ENCODE measurements at regions not wholly inside any gene's neighbourhood (a gene's known extent, or its start where the extent isn't known, plus 50 kb on each side); places are given as distances from the start of the nearest gene placed in this dataset.

DNA sequence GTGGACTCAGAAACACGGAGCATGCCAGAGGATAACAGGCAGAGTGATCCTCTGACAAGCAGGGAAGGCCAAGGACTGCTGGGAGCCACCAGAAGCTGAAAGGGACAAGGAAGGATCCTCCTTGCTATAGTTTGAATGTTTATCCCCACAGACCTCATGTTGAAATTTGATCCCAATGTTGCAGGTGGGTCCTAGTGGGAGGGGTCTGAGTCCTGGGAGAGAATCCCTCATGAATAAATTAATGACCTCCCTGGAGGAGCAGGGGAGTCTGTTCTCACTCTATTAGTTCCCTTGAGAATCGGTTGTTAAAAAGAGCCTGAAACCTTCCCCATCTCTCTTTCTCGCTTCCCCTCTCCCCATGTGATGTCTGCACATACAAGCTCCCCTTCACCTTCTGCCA, 124.4 kb downstream of the FBXO15 start:
- peak in 1 of 4 donors; percentile 19 for DNase-seq (ENCODE audit: low read depth in 4 of 4, low spot score in 3 of 4)

DNA sequence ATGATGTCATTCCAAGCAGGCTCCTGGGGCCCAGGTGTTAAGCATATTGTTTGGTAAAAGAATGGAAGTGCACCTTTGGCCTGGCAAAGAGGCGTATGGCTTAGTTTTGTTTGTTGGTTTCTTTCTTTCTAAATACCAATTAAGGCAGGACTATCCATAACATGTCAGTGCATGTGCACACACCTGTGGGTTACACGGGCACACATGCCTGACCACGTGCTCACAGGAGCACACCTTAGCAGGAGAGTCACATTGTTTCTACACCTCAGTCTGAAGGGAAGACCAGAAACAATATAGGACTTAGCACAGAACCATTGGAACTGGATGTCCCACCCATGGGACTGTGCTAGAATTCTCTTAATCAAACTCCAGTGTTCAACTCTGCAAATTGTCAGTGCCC, 127.8 kb downstream of the FBXO15 start:
- DNase-seq (ENCODE audit: low read depth in 4 of 4, low spot score in 3 of 4), result no peak

DNA sequence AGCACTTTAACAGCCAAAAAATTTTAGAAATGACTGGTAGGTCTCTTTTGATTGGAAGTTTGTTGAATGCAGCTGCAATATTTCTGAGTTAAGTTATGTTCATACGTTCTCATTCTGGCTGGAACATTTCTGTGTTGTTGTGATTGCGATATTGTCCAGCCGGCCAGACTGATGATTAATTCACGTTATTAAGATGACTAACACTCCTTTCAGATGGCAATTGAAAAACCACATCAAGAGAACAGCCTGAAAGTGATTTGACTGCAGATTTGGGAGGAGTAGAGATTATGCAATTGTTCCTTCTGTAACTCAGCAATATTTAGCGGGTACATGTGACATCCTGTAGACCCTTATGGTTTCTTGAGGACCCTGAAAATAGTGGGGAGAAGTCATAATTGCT, 133.7 kb downstream of the FBXO15 start:
- peak in 2 of 4 donors; percentile 10 to 19 for DNase-seq (ENCODE audit: low read depth in 4 of 4, low spot score in 3 of 4)

DNA sequence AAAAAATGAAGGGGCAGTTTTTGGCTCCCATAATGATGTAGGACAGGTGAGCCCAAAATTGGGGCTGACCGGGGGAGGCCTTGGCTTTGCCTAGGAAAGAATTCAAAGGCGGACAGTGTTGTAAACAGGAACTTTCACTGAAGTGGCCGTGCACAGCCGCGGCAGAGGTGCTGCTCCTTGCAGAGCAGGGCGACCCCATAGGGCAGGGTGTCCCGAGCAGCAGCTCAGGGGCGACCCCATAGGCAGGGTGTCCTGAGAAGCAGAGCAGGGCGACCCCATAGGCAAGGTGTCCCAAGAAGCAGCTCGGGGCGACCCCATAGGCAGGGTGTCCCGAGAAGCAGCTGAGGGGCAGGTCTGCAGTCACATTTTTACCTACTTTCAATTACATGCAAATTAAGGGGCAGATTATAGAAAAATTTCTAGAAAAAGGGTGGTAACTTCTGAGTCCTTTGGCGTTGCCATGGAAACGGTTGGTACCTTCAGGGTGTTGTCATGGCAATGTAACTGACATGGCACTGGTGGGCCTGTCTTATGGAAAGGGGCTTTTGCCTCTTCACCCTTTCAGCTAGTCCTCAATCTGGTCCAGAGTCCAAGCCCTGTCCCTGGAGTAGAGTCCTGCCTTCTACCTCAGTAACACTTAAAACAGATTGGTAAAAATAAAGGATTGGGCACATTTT, 134.5 kb downstream of the FBXO15 start:
- no peak for DNase-seq (ENCODE audit: low read depth in 4 of 4, low spot score in 3 of 4)

DNA sequence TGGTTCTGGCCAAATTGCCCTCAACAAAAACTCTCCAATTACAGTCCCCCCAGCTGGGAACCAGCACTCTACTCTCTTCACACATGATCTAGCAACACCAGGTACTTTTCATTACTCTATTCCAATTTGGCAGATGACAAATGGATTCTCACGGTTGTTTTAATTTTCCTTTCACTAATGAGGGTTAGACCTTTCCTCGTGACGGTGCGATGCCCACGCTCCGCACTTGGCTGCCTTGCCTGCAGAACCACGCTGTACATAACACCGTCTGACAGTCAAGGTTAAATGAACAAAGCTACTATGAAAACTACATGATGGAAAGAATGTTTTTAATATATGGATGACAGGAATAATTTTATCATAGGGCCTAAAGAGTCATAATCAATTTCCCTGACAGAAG, 141.5 kb downstream of the FBXO15 start:
- no peak for DNase-seq (ENCODE audit: low read depth in 4 of 4, low spot score in 3 of 4)

DNA sequence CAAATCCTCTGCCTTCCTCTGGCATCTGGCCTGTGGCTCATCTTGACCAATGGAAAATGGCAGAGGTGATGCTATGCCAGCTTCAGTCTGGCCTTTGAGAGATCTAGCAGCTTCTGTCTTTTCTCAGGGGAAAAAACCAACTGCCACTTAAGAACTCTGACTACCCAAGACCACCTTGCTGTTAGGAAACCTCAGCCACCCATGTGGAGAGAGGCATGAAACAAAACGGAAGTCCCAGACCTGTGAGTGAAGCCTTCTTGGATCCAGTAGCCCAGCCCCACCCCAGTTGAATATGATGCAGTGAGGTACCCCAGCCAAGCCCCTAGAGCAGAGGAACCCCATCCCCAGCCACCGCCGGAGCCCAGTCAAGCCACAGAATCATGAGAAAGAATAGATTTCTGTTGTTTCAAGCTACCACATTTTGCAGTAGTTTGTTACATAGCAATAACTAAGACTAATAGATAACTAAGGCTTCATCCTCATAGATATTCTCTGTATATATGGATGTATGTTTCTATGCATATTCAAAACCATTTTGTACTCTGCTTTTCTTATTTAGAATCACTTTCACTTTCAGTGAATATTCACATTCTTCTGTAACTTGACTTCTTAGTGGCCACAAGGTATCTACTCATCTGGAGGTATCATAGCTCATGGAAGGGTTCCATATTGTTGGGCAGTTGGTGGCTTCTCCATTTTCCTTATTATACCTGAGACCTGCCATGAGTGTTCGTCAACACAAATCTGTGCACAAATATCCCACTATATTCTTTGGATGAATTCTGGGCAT, 142.1 kb downstream of the FBXO15 start:
- no peak for DNase-seq (ENCODE audit: low read depth in 4 of 4, low spot score in 3 of 4)

DNA sequence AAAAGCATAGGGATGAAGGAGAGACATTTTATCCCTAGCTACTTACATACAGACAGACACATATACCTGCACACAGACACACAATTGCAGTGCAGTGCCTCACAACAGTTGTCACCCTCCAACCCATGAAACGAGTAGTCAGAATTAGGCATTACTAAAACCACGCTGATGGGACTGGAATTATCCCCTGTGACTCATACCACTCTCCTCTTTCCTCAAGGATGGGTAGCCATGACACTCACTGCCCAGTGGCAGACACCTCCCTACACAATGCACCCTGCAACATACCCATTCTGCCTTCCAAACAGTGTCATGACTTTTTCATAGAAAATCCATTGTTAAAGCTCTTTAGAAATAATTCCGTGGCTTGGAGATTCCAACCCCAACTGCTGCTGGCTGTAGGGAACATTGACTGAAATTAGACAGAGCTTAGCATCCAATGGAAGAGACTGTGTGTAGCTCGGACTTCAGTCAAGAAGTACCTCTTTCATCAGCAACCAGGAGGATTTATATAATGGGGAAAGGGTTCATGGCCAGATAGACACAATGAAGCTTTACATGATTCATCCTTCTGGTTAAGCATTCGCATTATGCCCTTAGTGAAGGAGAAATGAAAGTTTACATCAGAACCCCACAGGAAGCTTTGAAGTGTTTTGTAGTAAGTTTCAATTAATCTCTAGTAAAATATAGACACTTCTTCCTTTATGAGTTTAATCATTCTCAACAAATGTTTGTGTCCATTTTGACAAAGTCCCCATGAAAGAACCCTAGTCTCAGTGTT, 155.2 kb downstream of the FBXO15 start:
- no peak for DNase-seq (ENCODE audit: low read depth in 4 of 4, low spot score in 3 of 4)

DNA sequence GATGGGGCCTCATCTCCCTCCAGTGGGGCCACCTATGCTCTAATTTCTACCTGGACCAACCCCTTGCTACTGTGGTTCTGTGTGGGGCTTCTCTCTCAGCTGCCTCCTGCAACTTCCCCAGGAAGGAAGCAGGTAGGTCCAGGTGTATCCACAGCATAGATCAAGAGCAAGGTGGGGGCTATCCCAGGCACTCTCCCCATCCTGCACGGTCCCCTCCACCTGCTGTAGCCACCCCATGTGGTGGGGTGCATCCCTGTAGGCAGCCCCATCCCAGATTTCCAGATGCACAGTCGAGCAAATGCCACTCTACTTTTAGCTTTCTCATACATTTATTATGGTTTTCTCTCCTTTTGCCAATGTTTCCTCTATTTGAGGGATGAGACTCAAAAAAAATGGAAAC, 156.1 kb downstream of the FBXO15 start:
- no peak for DNase-seq (ENCODE audit: low read depth in 4 of 4, low spot score in 3 of 4)

DNA sequence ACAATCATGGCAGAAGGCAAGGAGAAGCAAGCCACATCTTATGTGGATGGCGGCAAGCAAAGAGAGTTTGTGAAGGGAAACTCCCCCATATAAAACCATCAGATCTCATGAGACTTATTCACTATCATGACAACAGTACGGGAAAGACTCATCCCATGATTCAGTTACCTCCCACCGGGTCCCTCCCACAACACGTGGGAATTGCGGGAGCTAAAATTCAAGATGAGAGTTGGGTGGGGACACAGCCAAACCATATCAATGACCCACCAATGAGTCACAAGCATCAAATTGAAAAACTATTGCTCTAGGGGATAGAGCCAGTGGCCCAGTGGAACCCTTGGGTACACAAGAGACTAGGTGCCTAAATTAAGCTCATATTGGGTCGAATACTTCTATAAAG, 157.4 kb downstream of the FBXO15 start:
- DNase-seq (ENCODE audit: low read depth in 4 of 4, low spot score in 3 of 4), result no peak

DNA sequence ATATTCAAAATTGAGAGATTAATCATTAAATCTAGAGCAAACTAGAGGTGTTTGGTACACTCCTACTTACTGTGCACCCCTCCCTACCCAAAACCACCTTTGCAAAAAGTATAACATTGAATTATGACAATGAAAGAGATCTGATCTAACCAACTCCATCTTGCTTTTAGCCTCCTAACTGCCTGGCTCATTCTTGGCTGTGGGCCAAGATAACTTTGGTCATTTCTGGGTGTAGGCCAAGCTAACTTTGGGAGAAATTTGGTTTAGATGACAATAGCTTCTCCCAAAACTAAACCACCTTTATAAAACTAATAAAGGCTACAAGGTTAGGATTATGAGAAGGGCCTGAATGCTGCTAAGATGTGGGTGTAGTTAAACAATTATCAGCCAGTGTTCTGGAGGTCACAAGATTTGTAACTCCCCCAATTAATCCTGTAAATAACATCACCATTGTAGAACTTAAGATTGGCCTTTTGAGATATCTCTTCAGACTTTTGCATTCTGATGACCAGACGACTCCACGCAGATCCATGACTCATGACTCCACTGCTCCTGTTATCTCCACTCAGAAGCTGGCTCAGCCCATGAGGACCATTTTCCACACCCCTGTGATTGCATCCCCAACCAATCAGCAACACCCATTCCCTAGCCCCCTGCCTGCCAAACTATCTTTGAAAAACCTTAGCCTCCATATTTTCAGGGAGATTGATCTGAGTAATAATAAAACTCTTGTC, 160.2 kb downstream of the FBXO15 start:
- no peak for DNase-seq (ENCODE audit: low read depth in 4 of 4, low spot score in 3 of 4)

DNA sequence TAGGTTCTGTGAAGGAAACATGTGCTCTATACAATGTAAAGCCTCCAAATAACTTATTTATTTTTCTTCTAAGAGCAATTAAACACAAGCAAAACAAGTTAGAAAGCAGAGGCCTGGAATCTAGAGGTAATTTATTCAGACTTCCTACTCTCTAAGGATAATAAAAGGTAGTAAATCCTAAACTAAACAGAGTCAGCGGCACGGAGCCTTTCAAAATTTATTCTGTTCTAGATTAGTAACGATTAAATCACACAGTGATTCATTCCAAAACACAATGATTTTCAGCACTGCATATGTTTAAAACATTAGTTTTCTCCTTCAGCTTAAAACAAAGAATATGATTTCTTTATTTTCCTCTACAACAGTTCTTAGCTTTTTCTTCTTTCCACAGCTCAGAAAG, 160.9 kb downstream of the FBXO15 start:
- no peak for DNase-seq (ENCODE audit: low read depth in 4 of 4, low spot score in 3 of 4)

DNA sequence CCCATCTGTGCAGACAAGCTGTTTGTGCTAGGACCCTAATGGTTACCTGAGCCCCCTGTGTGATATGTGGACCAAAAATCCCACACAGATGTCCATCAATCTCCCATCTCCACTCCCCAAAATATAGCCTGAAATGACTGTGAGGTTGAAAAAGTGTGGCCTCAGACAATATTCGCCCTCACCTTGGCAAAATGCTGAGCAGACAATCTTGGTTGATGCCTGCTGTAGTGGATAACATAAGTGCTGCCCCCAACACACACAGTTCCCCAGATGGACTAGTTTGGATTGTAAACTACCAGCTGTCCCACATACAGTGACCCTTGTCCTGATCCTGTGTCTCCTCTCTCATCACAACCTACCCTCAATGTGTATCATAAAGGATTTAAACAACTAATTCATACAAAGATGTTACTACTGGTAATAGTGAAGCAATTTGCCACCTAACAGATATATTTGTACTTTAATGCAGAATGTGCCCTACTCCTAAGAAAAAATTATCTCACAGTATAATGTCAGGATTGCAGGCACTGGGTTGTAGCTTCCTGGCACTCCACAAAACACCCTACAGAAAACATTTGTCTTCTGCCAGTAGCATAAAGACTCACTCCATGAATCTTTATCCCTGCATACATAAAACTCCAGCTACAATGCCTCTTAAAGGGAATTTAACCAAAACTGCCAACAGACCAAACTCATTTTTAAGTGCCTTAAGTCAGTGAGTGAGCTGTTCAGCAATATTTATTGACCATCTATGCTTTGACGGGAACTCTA, 161.6 kb downstream of the FBXO15 start:
- DNase-seq (ENCODE audit: low read depth in 4 of 4, low spot score in 3 of 4), result no peak

DNA sequence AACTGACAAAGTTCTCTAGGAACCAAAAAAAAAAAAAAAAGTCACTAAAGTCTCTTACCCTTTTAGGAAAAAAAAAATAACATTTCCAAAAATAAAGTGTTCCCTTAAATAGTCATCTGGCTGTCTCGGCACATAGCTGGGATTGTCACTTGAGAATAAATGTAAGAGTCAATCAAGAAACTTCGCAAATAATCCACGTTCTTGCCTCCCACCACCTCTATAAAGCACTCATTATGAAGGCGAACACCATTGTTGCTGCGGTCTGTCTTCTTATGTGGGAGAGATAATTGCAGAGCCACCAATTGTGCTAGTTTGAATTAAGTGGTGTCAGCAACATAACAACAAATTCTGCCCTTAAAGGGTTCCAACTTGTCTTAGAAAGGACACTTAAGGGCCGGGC, 163.7 kb downstream of the FBXO15 start:
- DNase-seq (ENCODE audit: low read depth in 4 of 4, low spot score in 3 of 4), result no peak

DNA sequence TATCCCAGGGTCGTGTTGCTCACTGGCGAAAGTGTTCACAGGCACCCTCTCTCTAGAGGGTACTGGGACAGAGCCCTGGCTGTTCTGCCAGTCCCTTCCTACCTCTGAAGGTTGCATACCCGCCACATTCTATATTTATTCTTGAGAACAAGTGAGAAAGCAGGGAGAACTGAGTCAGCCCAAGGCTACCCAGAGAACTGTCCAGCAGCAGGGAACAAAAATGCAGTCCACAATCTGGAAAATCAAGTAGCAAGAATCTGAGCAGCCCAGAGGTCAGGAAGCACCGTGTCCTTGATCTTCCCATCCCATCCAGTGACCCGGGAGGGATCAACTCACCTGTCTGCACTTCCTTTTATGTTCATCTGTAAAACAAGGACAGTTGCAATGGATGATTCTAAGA, 164.1 kb downstream of the FBXO15 start:
- DNase-seq (ENCODE audit: low read depth in 4 of 4, low spot score in 3 of 4), result no peak

DNA sequence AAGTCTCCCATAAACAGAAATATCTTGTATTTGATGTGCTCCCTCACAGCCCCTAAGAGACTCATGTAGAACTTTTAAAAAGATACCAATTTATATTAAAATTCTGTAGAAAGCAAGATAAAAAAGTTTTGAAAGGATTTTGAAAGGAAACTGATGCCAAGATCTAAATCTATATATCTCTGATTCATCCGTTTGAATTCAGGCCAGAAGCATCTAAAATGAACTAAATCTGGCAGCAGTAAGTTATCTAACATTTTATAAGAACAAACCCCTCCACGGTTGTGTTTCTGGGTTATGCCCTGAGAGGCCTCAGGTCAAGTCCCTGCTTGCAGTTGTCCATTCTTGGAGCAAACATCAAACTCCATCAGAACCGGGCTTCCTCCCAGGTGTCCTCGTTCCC, 165.8 kb downstream of the FBXO15 start:
- DNase-seq (ENCODE audit: low read depth in 4 of 4, low spot score in 3 of 4), result no peak

DNA sequence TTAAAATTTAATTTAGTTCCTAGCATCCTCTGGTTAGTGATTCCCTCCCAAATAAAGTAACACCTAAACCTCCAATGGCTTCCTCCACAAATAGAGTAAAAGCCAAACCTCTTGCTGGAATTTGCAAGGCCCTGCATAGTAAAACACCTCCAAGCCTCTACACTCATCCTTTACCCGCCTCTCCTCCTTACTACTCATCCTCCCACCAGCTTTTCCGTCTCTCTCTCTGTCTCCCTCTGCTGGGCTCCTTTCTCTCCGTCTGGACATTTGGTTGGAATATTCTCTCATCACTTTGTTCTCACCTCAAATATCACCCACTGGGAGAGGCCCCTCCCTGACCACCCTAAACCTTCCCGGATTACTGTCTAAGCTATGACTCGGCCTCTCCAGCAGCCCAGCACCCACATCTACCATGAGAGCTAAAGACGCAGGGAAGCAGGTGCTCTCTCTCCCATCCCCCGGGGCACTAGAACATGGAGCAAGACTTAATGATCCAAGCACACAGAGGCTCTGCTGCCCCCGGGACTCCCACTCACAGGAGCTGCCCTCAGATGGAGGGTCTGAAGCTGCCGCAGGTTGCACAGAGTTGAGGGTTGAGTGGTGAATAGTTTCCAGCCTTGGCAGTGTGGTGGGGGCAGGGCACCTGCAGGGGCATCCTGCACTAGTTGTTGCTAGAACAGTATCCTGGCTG, 167.2 kb downstream of the FBXO15 start:
- DNase-seq (ENCODE audit: low read depth in 4 of 4, low spot score in 3 of 4), result no peak

DNA sequence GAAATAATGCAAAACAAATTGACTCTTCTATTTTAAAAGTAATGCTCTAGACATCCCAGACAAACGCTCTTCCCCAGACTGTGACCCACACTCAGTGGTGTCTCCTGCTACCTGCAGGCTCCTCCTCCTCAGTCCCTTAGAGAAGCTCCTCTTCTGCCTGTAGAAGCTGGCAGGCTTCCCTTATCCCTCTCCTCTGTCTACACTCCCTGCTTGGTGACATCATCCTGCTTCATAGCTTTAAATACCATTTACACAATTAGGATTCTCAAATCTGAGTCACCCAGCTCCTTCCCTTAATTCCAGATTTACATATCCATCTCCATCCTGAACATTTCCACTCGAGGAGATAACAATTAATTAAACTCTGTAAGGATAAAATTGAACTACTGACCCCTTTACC, 167.9 kb downstream of the FBXO15 start:
- no peak for DNase-seq (ENCODE audit: low read depth in 4 of 4, low spot score in 3 of 4)

DNA sequence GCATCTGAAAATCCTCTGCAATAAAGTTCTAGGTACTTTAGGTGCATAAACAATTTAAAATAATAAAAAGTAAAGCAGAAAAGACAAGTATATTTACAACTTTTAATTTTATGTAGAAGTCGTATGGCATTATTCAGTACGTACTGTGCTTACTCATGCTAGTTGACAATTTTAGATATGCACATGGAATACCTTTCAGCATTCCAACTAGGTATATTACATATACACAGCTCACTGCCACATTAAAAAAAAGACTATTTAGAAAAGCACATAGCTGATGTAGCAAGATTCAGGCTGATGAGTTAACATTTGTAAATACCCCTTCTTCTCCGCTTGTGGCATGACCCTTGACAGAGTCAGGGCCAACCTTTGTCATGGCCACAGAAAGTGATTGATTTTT, 171.2 kb downstream of the FBXO15 start:
- no peak for DNase-seq (ENCODE audit: low read depth in 4 of 4, low spot score in 3 of 4)

DNA sequence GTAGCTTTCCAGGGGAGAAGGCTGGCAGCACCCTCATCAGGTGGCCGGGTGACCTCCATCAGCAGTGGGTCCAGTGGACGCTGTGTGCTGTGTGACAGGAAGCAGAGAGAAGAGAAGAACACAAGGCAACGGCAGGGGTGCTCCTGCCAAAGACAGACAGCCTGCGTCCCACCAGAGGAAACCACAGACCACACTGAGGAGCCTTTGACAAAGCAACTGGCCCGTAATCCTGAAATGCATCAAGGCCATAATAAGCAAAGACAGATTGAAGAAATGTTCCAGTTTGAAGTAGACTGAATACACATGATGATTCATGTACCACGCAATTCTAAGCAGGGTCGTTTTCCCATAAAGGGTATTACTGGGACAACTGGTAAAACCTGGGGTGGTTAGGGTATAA, 172.4 kb downstream of the FBXO15 start:
- no peak for DNase-seq (ENCODE audit: low read depth in 4 of 4, low spot score in 3 of 4)

DNA sequence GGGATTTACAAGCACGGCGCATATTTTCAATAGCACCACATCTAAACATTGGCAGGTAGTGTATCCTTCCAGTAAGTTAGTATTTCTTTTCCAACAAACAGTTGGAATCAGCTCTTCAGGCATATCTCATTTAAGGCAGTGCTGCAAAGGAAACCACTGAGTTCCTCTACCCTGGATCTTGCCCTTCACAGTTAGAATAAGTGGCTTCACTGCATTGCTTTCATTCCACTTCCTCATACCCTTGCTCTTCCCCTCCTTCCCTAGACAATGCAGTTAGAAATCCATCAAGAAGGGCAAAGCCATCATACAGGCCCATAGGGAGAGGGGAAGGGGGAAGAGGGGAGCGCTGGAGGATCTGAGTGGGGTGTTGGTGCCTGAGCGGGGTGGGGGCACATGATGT, 173.7 kb downstream of the FBXO15 start:
- no peak for DNase-seq (ENCODE audit: low read depth in 4 of 4, low spot score in 3 of 4)

All from right renal pelvis (tissue), 4 donors.